K562 (cell line): ENCODE measurements at regions not wholly inside any gene's neighbourhood (a gene's known extent, or its start where the extent isn't known, plus 50 kb on each side); places are given as distances from the start of the nearest gene placed in this dataset.

ENCODE experiments used
- ATAC-seq: fragments of 200-7000 bp; cut with Tn5 transposase; 3 replicates; pipeline ENCODE4 v1.9.1; 2020; ENCODE audit warnings: moderate library complexity
- BruUV-seq: library from RNA; stranded (reverse); fragments of 400-500 nt; replicated peaks from 2 replicates; lab custom pipeline; 2021; lab: Mats Ljungman, UMichigan
- CTCF ChIA-PET: fragments of 300-600 bp; formaldehyde crosslinking; extraction: SDS; loops from one replicate; lab custom pipeline; 2021; ENCODE audit warnings: low intra/inter-chr PET ratio; lab: Yijun Ruan, JAX
- POLR2A ChIA-PET: fragments of 300-600, 350-650 bp; sonication (Branson Sonifier 250); formaldehyde crosslinking; extraction: SDS; loops from one replicate; lab custom pipeline; 2021; ENCODE audit warnings: antibody characterized with exemption, inconsistent platforms; lab: Yijun Ruan, JAX
- DNase-seq, 4 experiments: peaks; one replicate each; pipeline versions ENCODE4 v3.0.0 to v3.0.0-alpha.2; 2011 to 2018; ENCODE audit warnings: low spot score in 3 of 4, mixed read lengths in 3 of 4; ENCODE audit errors: extremely low read depth in 1 of 4
- FAIRE-seq: peaks from 2 replicates; lab custom pipeline; 2011; peaks lifted over from hg19 to GRCh38; lab: Jason Lieb, UNC
- H2AFZ ChIP-seq: 2 replicates; pipeline ENCODE4 v1.6.0; 2011; ENCODE audit warnings: low read depth, low read length, control low read depth, inconsistent platforms
- H3K27ac ChIP-seq: fragments of 200-600 bp; 3 replicates; pipeline ENCODE4 v1.8.0; 2011; ENCODE audit warnings: low read depth, mild to moderate bottlenecking, control low read depth, inconsistent platforms, low read length, moderate library complexity, mixed read lengths; ENCODE audit errors: extremely low read depth
- H3K27me3 ChIP-seq, 2 experiments: fragments of 300-600 bp in 1 of 2; 2 replicates in 1 of 2; 3 replicates in 1 of 2; pipeline versions ENCODE4 v1.6.0 to v1.8.0; 2011; ENCODE audit warnings: inconsistent platforms in 2 of 2, low read length in 2 of 2, mild to moderate bottlenecking in 1 of 2, mixed read lengths in 1 of 2, moderate library complexity in 1 of 2; ENCODE audit not compliant: control insufficient read depth in 2 of 2, insufficient read depth in 2 of 2
- H3K36me3 ChIP-seq: fragments of 300-600 bp; 3 replicates; pipeline ENCODE4 v1.8.0; 2011; ENCODE audit warnings: mild to moderate bottlenecking, low read length, inconsistent platforms; ENCODE audit not compliant: control insufficient read depth, insufficient read depth
- H3K4me1 ChIP-seq, 2 experiments: fragments of 200-600 bp in 1 of 2; replicated peaks in 1 of 2; 2 replicates in 1 of 2; 3 replicates in 1 of 2; pipeline versions ENCODE4 v1.5.1 to v1.8.0; 2011; ENCODE audit warnings: inconsistent platforms in 2 of 2, low read length in 2 of 2, mild to moderate bottlenecking in 1 of 2, mixed read lengths in 1 of 2, moderate library complexity in 1 of 2; ENCODE audit not compliant: control insufficient read depth in 2 of 2, insufficient read depth in 2 of 2
- H3K4me2 ChIP-seq: 2 replicates; pipeline ENCODE4 v1.6.1; 2011; ENCODE audit warnings: low read length, control low read depth, inconsistent platforms, mixed read lengths; ENCODE audit not compliant: insufficient read depth
- H3K4me3 ChIP-seq: fragments of 200-600 bp; sonication (generic), shearing (Covaris generic); 2 replicates; pipeline ENCODE4 v1.5.1; 2016; ENCODE audit warnings: control low read depth, inconsistent platforms
- H3K79me2 ChIP-seq: fragments of 200-600 bp; 3 replicates; pipeline ENCODE4 v1.8.0; 2011; ENCODE audit warnings: low read length, inconsistent platforms; ENCODE audit not compliant: control insufficient read depth, insufficient read depth
- H3K9ac ChIP-seq, 2 experiments: 2 replicates each; pipeline versions ENCODE4 v1.6.0 to v1.6.1; 2011; ENCODE audit warnings: low read depth in 2 of 2, low read length in 2 of 2, control low read depth in 1 of 2, inconsistent platforms in 1 of 2, mild to moderate bottlenecking in 1 of 2, mixed read lengths in 1 of 2; ENCODE audit not compliant: insufficient read depth in 1 of 2
- H3K9me1 ChIP-seq: one replicate; pipeline ENCODE4 v1.6.0; 2011; ENCODE audit warnings: inconsistent platforms, mild to moderate bottlenecking, low read length, moderate library complexity; ENCODE audit not compliant: control insufficient read depth, insufficient read depth
- H3K9me3 ChIP-seq: replicated peaks from 2 replicates; pipeline ENCODE4 v1.5.1; 2011; ENCODE audit warnings: low read depth, low read length, inconsistent platforms; ENCODE audit not compliant: control insufficient read depth, insufficient read depth
- H4K20me1 ChIP-seq: replicated peaks from 2 replicates; pipeline ENCODE4 v1.6.1; 2011; ENCODE audit warnings: low read length, inconsistent platforms, mixed read lengths; ENCODE audit not compliant: control insufficient read depth, insufficient read depth
- CTCF ChIP-seq, 3 experiments: IDR thresholded peaks in 2 of 3; conservative IDR thresholded peaks in 1 of 3; 2 replicates each; pipeline ENCODE4 v1.5.1; 2011 to 2012; ENCODE audit warnings: low read length in 3 of 3, mild to moderate bottlenecking in 3 of 3, control low read depth in 2 of 3, improper control_type of control experiment in 1 of 3, inconsistent platforms in 1 of 3, low read depth in 1 of 3, mixed read lengths in 1 of 3, moderate library complexity in 1 of 3; ENCODE audit not compliant: insufficient read depth in 2 of 3
- ELK3 ChIP-seq: fragments of 450-650 bp; formaldehyde crosslinking; IDR thresholded peaks from 2 replicates; pipeline ENCODE4 v1.4.0; 2020; ENCODE audit warnings: mild to moderate bottlenecking
- TEAD2 ChIP-seq: fragments of 450-650 bp; IDR thresholded peaks from 2 replicates; pipeline ENCODE4 v1.6.1; 2016; ENCODE audit warnings: missing genetic modification characterization, control low read depth, missing compliant biosample characterization
- WGBS: fragments of 100-300 bp; shearing (Covaris generic); methylation state at CpG from one replicate; pipeline ENCODE4 v1.1.6; 2016; ENCODE audit warnings: low coverage, mixed read lengths; ENCODE audit not compliant: insufficient coverage; ENCODE audit errors: missing lambda C conversion rate; 5-methylcytosine and 5-hydroxymethylcytosine counted together
- in situ Hi-C: fragments of 300-500 bp; cut with MboI; formaldehyde crosslinking; loops from 4 replicates; pipeline ENCODE4 v1.15.0; 2018; ENCODE audit warnings: inconsistent platforms, mixed read lengths
- intact Hi-C: fragments of 100-400 bp; cut with micrococcal nuclease; formaldehyde crosslinking; loops from 2 replicates; pipeline ENCODE4 v1.14.2; 2022

GRCh38 chr21:32917362-32918135 lies 108.2 kb upstream of the OLIG2 start:
- Histone ChIP-seq H3K4me1 (no peaks in the 10 kb centered on the region), H3K9me1 (no peaks in the 10 kb centered on the region), H3K36me3 (no peaks in the 10 kb centered on the region), H3K27me3 (peaks cover 0 to 8% of the 10 kb centered on the region in 2 experiments; a peak in 1 of 5 replicates), H4K20me1 (no peaks in the 10 kb centered on the region), H3K79me2 (no peaks in the 10 kb centered on the region), H3K4me2 (no peak overlapping the region), H3K27ac (no peak overlapping the region), H3K9ac (no peak overlapping the region), H2AFZ (no peak overlapping the region), H3K9me3 (no peaks in the 10 kb centered on the region), H3K4me3 (no peak overlapping the region)
- no peak for DNase-seq
- FAIRE-seq = no peak
- intact Hi-C loops (no loop called here), in situ Hi-C loops (no loop called here)
- no peak for TF ChIP-seq TEAD2 (tag)
- TF ChIP-seq ELK3 = no peak
- no peak for TF ChIP-seq CTCF (IDR thresholded peaks at IDR 0.05 in 2 of 3, conservative IDR thresholded peaks at IDR 0.05 in 1 of 3; ENCODE audit: insufficient read depth in 2 of 3, low read depth in 1 of 3, low read length in 3 of 3)
- ChIA-PET CTCF (no interaction called here), POLR2A (interaction anchor here (0.5 to 0.9 kb wide), 2 partner anchors 33 to 157 kb away, joined by 3 to 4 read pairs; no protein-coding TSS in a partner anchor)
- BruUV-seq = no TSS peak
- ATAC-seq = no peak
- 0% methylated on average over 10 of the region's 10 CpGs for WGBS
